ENCODE measurements at regions not wholly inside any gene's neighbourhood (a gene's known extent, or its start where the extent isn't known, plus 50 kb on each side); places are given as distances from the start of the nearest gene placed in this dataset.

- TF ChIP-seq CTCF (IDR thresholded peaks at IDR 0.05), result no peak
- no peak for TF ChIP-seq POLR2A (IDR thresholded peaks at IDR 0.05)
- TF ChIP-seq EP300 (IDR thresholded peaks at IDR 0.05), result no peak
Measured at GRCh38 chr15:98124581-98124980, 164.1 kb downstream of the ARRDC4 start.

All from suprapubic skin (tissue), 3 donors.